ENCODE measurements at regions not wholly inside any gene's neighbourhood (a gene's known extent, or its start where the extent isn't known, plus 50 kb on each side); places are given as distances from the start of the nearest gene placed in this dataset.

- no peak overlapping the region for H3K4me3 ChIP-seq (ENCODE audit: low read depth, low read length)
- TF ChIP-seq CTCF (IDR thresholded peaks at IDR 0.05; ENCODE audit: low read depth, low read length, missing control alignments), result no peak
- DNase-seq (ENCODE audit: low read depth), result no peak
Observed at GRCh38 chr2:71933467-71934319, 214.0 kb downstream of the CYP26B1 start.

GRCh38 chr2:71932780-71933466 lies 214.7 kb downstream of the CYP26B1 start:
- no peak for TF ChIP-seq CTCF (IDR thresholded peaks at IDR 0.05; ENCODE audit: low read depth, low read length, missing control alignments)
- H3K4me3 ChIP-seq (ENCODE audit: low read depth, low read length), result no peak overlapping the region
- no peak for DNase-seq (ENCODE audit: low read depth)

- H3K4me3 ChIP-seq (ENCODE audit: low read depth, low read length), result no peak overlapping the region
- no peak for DNase-seq (ENCODE audit: low read depth)
- no peak for TF ChIP-seq CTCF (IDR thresholded peaks at IDR 0.05; ENCODE audit: low read depth, low read length, missing control alignments)
Observed at GRCh38 chr2:71932037-71932779, 215.5 kb downstream of the CYP26B1 start.

GRCh38 chr2:71930049-71930681 lies 217.5 kb downstream of the CYP26B1 start:
- TF ChIP-seq CTCF (IDR thresholded peaks at IDR 0.05; ENCODE audit: low read depth, low read length, missing control alignments), result no peak
- no peak overlapping the region for H3K4me3 ChIP-seq (ENCODE audit: low read depth, low read length)
- no peak for DNase-seq (ENCODE audit: low read depth)

- TF ChIP-seq CTCF (IDR thresholded peaks at IDR 0.05; ENCODE audit: low read depth, low read length, missing control alignments), result no peak
Observed at GRCh38 chr2:71929482-71929772, 218.2 kb downstream of the CYP26B1 start.

GRCh38 chr2:71928734-71929481 lies 218.8 kb downstream of the CYP26B1 start:
- TF ChIP-seq CTCF (IDR thresholded peaks at IDR 0.05; ENCODE audit: low read depth, low read length, missing control alignments), result no peak
- no peak for DNase-seq (ENCODE audit: low read depth)
- H3K4me3 ChIP-seq (ENCODE audit: low read depth, low read length), result no peak overlapping the region

More at GRCh38 chr2:71929482-71929772, 218.2 kb downstream of the CYP26B1 start:
- H3K4me3 ChIP-seq (ENCODE audit: low read depth, low read length), result no peak overlapping the region
- no peak for DNase-seq (ENCODE audit: low read depth)
